ENCODE measurements at regions not wholly inside any gene's neighbourhood (a gene's known extent, or its start where the extent isn't known, plus 50 kb on each side); places are given as distances from the start of the nearest gene placed in this dataset.

GRCh38 chr7:155208681-155209477 is 88.8 kb upstream of the INSIG1 start:
- DNase-seq (ENCODE audit: low spot score in 2 of 2): no peak
- WGBS, 2 donors: 27 to 46% methylated on average over 5 to 15 of the region's 15 CpGs
- intact Hi-C loops (cut with DNase I; ENCODE audit: low total_unique reads): no loop called here
- no peak for TF ChIP-seq CTCF (IDR thresholded peaks at IDR 0.05)
- TF ChIP-seq POLR2A (IDR thresholded peaks at IDR 0.05): no peak
- no peak overlapping the region for H3K4me3 ChIP-seq (ENCODE audit: low read depth, poor library complexity, severe bottlenecking)

GRCh38 chr7:155209478-155210319 is 88.0 kb upstream of the INSIG1 start:
- 61 to 64% methylated on average over 20 of the region's 21 CpGs for WGBS, 2 donors
- DNase-seq (ENCODE audit: low spot score in 2 of 2): no peak
- intact Hi-C loops (cut with DNase I; ENCODE audit: low total_unique reads): no loop called here
- H3K4me3 ChIP-seq (ENCODE audit: low read depth, poor library complexity, severe bottlenecking): no peak overlapping the region
- TF ChIP-seq CTCF (IDR thresholded peaks at IDR 0.05) (no peak), POLR2A (IDR thresholded peaks at IDR 0.05) (no peak)

- intact Hi-C loops (cut with DNase I; ENCODE audit: low total_unique reads): no loop called here
- no peak for DNase-seq (ENCODE audit: low spot score in 2 of 2)
- H3K4me3 ChIP-seq (ENCODE audit: low read depth, poor library complexity, severe bottlenecking): no peak overlapping the region
- 58 to 64% methylated on average over 6 to 7 of the region's 7 CpGs for WGBS, 2 donors
- no peak for TF ChIP-seq POLR2A (IDR thresholded peaks at IDR 0.05)
- no peak for TF ChIP-seq CTCF (IDR thresholded peaks at IDR 0.05)
These were observed 87.3 kb upstream of the INSIG1 start for GRCh38 chr7:155210356-155210755.

GRCh38 chr7:155211173-155211572 is 86.5 kb upstream of the INSIG1 start:
- no peak overlapping the region for H3K4me3 ChIP-seq (ENCODE audit: low read depth, poor library complexity, severe bottlenecking)
- DNase-seq (ENCODE audit: low spot score in 2 of 2): no peak
- 89 to 92% methylated on average over 6 of the region's 6 CpGs for WGBS, 2 donors
- intact Hi-C loops (cut with DNase I; ENCODE audit: low total_unique reads): no loop called here
- TF ChIP-seq CTCF (IDR thresholded peaks at IDR 0.05) (no peak), POLR2A (IDR thresholded peaks at IDR 0.05) (no peak)

GRCh38 chr7:155211761-155212160 is 85.9 kb upstream of the INSIG1 start:
- WGBS, 2 donors: 81 to 86% methylated on average over 4 of the region's 4 CpGs
- intact Hi-C loops (cut with DNase I; ENCODE audit: low total_unique reads): no loop called here
- TF ChIP-seq POLR2A (IDR thresholded peaks at IDR 0.05) (no peak), CTCF (IDR thresholded peaks at IDR 0.05) (no peak)
- DNase-seq (ENCODE audit: low spot score in 2 of 2): no peak
- no peak overlapping the region for H3K4me3 ChIP-seq (ENCODE audit: low read depth, poor library complexity, severe bottlenecking)

Data from lower leg skin (tissue), 4 donors.